NCI-H1092 treated with DMSO at 0.1 percent for 48 hours (cell line): ENCODE measurements at regions not wholly inside any gene's neighbourhood (a gene's known extent, or its start where the extent isn't known, plus 50 kb on each side); places are given as distances from the start of the nearest gene placed in this dataset.
"Not testable (repeated sequence)": the region's sequence is repeated elsewhere in the genome, so short reads cannot be mapped to it uniquely, and the experiment has no call there.

Source experiments
- DNase-seq: peaks from one replicate; lab custom pipeline; 2025; lab: John Stamatoyannopoulos, UW

- no peak for DNase-seq
Measured at GRCh38 chr1:212495766-212496494, 63.2 kb downstream of the NENF start.

GRCh38 chr1:212496682-212497081 is 64.0 kb downstream of the NENF start:
- DNase-seq: no peak

GRCh38 chr1:212497553-212497952 is 64.8 kb downstream of the NENF start:
- no peak for DNase-seq

- DNase-seq: peak; percentile 68
Measured at GRCh38 chr1:212498283-212499040, 65.7 kb downstream of the NENF start.

GRCh38 chr1:212500351-212500750 is 67.6 kb downstream of the NENF start:
- no peak for DNase-seq

GRCh38 chr1:212500983-212501382 is 68.3 kb downstream of the NENF start:
- DNase-seq: no peak

- DNase-seq: no peak
Measured at GRCh38 chr1:212503714-212504113, 71.0 kb downstream of the NENF start.

- DNase-seq: no peak
Measured at GRCh38 chr1:212504171-212504803, 71.6 kb downstream of the NENF start.

- no peak for DNase-seq
Measured at GRCh38 chr1:212506666-212507065, 73.9 kb downstream of the NENF start.

GRCh38 chr1:212507369-212507768 is 74.6 kb downstream of the NENF start:
- no peak for DNase-seq

GRCh38 chr1:212512816-212513559 is 80.3 kb downstream of the NENF start:
- peak; percentile 39 for DNase-seq

GRCh38 chr1:212513586-212513985 is 80.9 kb downstream of the NENF start:
- DNase-seq: peak; percentile 32

GRCh38 chr1:212514056-212514614 is 81.4 kb downstream of the NENF start:
- peak; percentile 43 for DNase-seq

- no peak for DNase-seq
Measured at GRCh38 chr1:212514782-212515181, 82.1 kb downstream of the NENF start.

- no peak for DNase-seq
Measured at GRCh38 chr1:212515329-212515760, 82.6 kb downstream of the NENF start.

- DNase-seq: not testable (repeated sequence)
Measured at GRCh38 chr1:212516012-212516411, 83.3 kb downstream of the NENF start.

GRCh38 chr1:212518188-212519054 is 85.7 kb downstream of the NENF start:
- DNase-seq: peak; percentile 27

- no peak for DNase-seq
Measured at GRCh38 chr1:212519131-212519530, 86.4 kb downstream of the NENF start.

GRCh38 chr1:212520299-212520698 is 87.6 kb downstream of the NENF start:
- DNase-seq: no peak

GRCh38 chr1:212520746-212521145 is 87.8 kb upstream of the ATF3 start:
- DNase-seq: no peak
